Subcutaneous abdominal adipose tissue (tissue), 5 donors: ENCODE measurements at regions not wholly inside any gene's neighbourhood (a gene's known extent, or its start where the extent isn't known, plus 50 kb on each side); places are given as distances from the start of the nearest gene placed in this dataset.

Experiments used
- H3K27ac ChIP-seq: one replicate; pipeline ENCODE4 v1.7.0; 2013; ENCODE audit warnings: low read depth, mild to moderate bottlenecking, inconsistent platforms, low read length, moderate library complexity
- H3K27me3 ChIP-seq, 5 donors: one replicate each; pipeline ENCODE4 v1.7.0; 2013; ENCODE audit warnings: low read length in 5 of 5, inconsistent platforms in 1 of 5; ENCODE audit not compliant: control insufficient read depth in 5 of 5, insufficient read depth in 4 of 5
- H3K36me3 ChIP-seq, 5 donors: one replicate each; pipeline ENCODE4 v1.7.0; 2013; ENCODE audit warnings: low read length in 5 of 5; ENCODE audit not compliant: control insufficient read depth in 5 of 5, insufficient read depth in 5 of 5
- H3K4me1 ChIP-seq, 5 donors: one replicate each; pipeline ENCODE4 v1.7.0; 2013; ENCODE audit warnings: low read length in 5 of 5, mild to moderate bottlenecking in 3 of 5, moderate library complexity in 1 of 5; ENCODE audit not compliant: control insufficient read depth in 5 of 5, insufficient read depth in 5 of 5
- H3K4me3 ChIP-seq, 5 donors: one replicate each; pipeline ENCODE4 v1.7.0; 2013; ENCODE audit warnings: low read length in 5 of 5, low read depth in 1 of 5
- H3K9ac ChIP-seq, 5 donors: one replicate each; pipeline ENCODE4 v1.7.0; 2013; ENCODE audit warnings: low read length in 5 of 5, mild to moderate bottlenecking in 4 of 5, moderate library complexity in 3 of 5
- H3K9me3 ChIP-seq, 5 donors: one replicate each; pipeline ENCODE4 v1.7.0; 2013; ENCODE audit warnings: low read length in 5 of 5; ENCODE audit not compliant: control insufficient read depth in 5 of 5
- donor health status: healthy.
- donor health status: healthy.
- donor health status: healthy.
- donor health status: healthy.
- donor health status: healthy.

DNA sequence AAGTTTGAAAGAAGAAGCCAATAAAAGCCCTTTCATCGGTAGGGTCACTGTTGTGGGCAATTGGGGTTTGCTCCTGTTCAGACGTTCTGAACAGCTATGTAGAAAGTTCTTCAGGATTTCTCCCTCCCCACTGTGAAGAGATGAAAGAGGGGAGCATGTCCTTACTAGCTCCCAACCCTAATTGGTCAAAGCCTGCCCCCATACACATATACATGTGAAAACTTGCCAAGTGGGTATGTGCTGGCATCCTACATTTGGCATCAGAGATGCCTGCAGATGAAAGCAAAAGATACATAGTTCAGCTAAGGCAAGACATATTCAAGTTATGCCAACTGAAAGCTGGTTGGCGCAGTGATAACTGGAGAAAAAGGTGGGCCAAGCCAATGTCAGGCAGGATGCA is 363.1 kb upstream of the DACH1 start:
- Histone ChIP-seq H3K27ac (no peak overlapping the region), H3K36me3 (no peaks in the 10 kb centered on the region), H3K4me1 (no peaks in the 10 kb centered on the region), H3K9me3 (no peaks in the 10 kb centered on the region), H3K9ac (no peak overlapping the region), H3K27me3 (no peaks in the 10 kb centered on the region), H3K4me3 (no peak overlapping the region)

DNA sequence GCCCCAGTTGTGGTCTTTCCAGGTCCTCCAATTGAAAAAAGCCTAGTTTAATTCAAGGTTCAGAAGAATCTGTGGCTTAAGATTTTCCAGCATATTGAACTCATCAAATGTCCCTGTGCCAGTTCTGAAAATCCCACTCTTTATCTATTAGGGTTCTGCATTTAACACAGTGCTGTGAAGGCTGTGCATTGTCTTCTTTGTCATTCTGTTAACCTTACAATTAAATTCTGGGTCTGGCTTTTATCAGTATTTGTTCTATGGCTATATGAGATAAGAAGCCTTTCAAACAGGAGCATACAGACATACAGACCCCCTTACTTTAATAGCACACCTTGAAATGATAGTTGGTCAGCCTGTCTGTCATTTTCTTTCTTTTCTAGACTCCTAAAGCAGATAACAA is 362.1 kb upstream of the DACH1 start:
- Histone ChIP-seq H3K27me3 (no peaks in the 10 kb centered on the region), H3K27ac (no peak overlapping the region), H3K4me3 (no peak overlapping the region)

DNA sequence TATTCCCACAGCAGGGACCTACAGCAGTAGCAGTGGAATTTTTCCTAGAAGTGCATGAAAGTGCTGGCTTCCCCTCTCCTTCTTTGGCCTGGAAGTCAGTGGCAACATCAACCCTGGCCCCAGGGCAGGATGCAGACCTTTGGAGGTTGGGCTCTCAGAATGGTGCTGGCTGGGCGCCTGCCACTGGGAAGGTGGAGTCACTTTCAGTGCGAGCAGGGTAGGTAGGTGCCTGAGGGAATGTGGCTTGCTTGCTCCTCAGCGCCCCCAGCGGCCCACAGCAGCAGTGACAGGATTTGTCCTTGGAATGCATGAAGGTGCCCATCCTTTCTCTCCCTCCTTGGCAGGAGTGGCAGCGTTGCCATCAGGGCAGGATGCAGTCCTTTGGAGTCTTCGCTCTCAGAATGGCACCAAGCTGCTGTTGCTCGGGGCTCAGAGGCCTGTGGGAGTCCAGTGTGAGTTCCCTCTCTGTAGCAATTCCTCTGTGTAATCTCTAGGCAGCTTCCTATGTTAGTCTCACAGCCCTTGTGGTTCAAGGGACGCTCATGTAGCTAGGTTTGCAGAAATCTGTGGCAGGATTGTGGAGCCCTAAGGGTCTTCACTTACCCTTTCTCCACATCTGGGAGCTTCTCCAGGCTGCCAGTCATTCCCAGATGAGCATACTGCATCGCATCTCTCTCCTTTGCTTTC is 354.4 kb upstream of the DACH1 start:
- Histone ChIP-seq H3K9me3 (peaks cover 0 to 6% (median 0%) of the 10 kb centered on the region in 5 donors), H3K4me3 (no peak overlapping the region), H3K27ac (no peak overlapping the region), H3K9ac (no peak overlapping the region), H3K27me3 (peaks cover 0 to 4% (median 0%) of the 10 kb centered on the region in 5 donors), H3K36me3 (no peaks in the 10 kb centered on the region), H3K4me1 (no peaks in the 10 kb centered on the region)

More for the DNA sequence above, 362.1 kb upstream of the DACH1 start:
- Histone ChIP-seq H3K4me1 (no peaks in the 10 kb centered on the region), H3K36me3 (no peaks in the 10 kb centered on the region), H3K9me3 (no peaks in the 10 kb centered on the region), H3K9ac (no peak overlapping the region)

DNA sequence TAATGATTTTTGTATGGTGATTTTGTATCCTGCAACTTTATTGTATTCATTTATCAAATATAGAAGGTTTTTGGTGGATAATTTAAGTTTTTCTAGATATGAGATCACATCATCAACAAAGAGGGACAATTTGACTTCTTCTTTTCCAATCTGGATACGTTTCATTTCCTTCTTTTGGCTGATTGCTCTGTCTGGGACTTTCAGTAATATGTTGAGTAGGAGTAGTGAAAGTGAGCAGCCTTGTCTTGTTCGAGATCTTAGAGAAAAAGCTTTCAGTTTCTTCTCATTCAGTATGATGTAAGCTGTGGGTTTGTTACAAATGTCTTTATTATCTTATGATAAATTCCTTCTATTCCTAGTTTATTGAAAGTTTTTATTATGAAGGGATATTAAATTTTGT is 352.0 kb upstream of the DACH1 start:
- Histone ChIP-seq H3K9ac (no peak overlapping the region), H3K27ac (no peak overlapping the region), H3K27me3 (peaks cover 0 to 4% (median 0%) of the 10 kb centered on the region in 5 donors), H3K9me3 (peaks cover 0 to 6% (median 0%) of the 10 kb centered on the region in 5 donors), H3K4me1 (no peaks in the 10 kb centered on the region), H3K4me3 (no peak overlapping the region), H3K36me3 (no peaks in the 10 kb centered on the region)

DNA sequence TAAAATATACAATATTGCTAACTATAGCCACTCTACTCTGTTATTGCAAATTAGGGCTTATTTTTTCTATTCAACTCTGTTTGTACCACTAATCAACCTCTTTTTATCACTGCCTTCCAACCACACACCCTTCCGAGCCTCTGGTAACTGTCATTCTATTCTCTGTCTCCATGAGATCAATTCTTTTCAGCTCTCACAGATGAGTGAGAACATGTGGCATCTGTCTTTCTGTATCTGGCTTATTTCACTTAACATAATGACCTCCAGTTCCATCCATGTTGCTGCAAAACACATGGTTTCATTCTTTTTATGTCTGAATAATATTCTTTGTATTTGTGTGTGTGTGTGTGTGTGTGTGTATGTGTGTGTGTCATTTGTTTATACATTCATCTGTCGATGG is 350.1 kb upstream of the DACH1 start:
- Histone ChIP-seq H3K36me3 (no peaks in the 10 kb centered on the region), H3K27ac (no peak overlapping the region), H3K27me3 (peaks cover 0 to 4% (median 0%) of the 10 kb centered on the region in 5 donors), H3K9me3 (peaks cover 0 to 6% (median 0%) of the 10 kb centered on the region in 5 donors), H3K4me3 (no peak overlapping the region), H3K4me1 (no peaks in the 10 kb centered on the region), H3K9ac (no peak overlapping the region)

DNA sequence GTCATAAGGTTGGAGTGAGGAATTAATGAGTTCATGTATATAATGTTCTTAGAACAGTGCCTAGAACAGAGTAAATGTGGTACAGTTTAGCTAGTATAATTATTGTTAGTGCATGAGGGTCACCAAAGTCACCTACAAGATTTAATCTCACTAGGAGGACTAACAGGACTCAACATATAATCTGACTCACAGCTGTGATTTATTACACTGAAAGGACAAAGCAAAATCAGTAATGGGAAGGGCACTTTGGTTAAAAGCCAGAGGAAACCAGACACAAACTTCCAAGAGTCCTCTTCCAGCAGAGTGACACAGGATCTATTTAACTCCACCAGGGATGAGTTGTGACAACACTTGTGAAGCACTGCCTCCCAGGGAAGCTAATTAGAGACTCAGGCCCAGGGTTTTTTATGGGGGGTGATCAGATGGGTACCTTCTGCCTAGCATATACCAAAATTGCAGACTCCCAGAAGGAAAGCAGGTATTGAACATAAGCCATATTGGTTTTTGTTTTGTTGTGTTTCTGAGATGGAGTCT is 341.2 kb upstream of the DACH1 start:
- Histone ChIP-seq H3K9me3 (no peaks in the 10 kb centered on the region), H3K27me3 (no peaks in the 10 kb centered on the region), H3K27ac (no peak overlapping the region), H3K4me1 (no peaks in the 10 kb centered on the region), H3K4me3 (no peak overlapping the region), H3K36me3 (no peaks in the 10 kb centered on the region), H3K9ac (no peak overlapping the region)

DNA sequence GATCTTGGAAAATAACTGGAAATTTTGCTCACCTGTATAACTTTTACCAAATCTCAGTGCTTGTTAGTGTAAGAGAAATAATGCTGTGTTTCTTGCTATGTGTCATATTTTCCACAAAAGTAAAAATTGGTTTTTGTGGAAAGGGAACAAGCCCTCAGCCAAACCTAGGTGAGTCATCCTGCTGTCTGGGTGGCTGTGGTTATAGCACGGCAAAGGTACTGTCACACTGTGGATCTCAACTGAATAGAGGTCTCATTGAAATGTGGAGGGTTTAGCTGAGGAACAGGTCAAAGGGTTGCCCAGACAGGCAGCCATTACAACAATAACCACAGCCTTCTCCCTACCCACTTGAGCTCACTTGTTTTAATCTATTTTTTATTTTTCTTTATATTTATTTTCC is 338.8 kb upstream of the DACH1 start:
- H3K9me3 ChIP-seq: no peaks in the 10 kb centered on the region
- H3K27me3 ChIP-seq: no peaks in the 10 kb centered on the region
- no peak overlapping the region for H3K9ac ChIP-seq
- no peak overlapping the region for H3K27ac ChIP-seq
- H3K36me3 ChIP-seq: no peaks in the 10 kb centered on the region
- H3K4me1 ChIP-seq: peaks cover 0 to 3% (median 0%) of the 10 kb centered on the region in 5 donors
- no peak overlapping the region for H3K4me3 ChIP-seq

DNA sequence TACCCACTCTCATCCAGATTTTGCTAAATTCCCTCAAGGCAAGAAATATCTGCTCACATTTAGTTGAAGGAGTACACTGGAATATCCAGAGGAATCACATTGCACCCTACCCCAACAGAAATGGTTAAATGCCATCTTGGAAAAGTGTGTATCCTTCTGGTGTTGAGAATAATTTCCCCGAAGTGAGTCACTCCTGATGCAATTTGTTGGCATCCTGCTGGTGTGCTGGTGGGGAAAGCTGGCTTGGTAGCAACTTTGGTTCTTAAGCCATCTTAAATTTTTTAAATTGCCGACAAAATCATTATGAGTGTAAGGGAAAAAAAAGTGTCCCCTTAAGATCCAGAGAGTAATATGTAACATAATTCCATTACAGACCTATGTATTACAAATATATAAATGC is 337.3 kb upstream of the DACH1 start:
- H3K9ac ChIP-seq: no peak overlapping the region
- H3K4me3 ChIP-seq: no peak overlapping the region
- H3K36me3 ChIP-seq: no peaks in the 10 kb centered on the region
- no peaks in the 10 kb centered on the region for H3K27me3 ChIP-seq
- peaks cover 0 to 3% (median 0%) of the 10 kb centered on the region in 5 donors for H3K4me1 ChIP-seq
- no peaks in the 10 kb centered on the region for H3K9me3 ChIP-seq
- H3K27ac ChIP-seq: no peak overlapping the region

DNA sequence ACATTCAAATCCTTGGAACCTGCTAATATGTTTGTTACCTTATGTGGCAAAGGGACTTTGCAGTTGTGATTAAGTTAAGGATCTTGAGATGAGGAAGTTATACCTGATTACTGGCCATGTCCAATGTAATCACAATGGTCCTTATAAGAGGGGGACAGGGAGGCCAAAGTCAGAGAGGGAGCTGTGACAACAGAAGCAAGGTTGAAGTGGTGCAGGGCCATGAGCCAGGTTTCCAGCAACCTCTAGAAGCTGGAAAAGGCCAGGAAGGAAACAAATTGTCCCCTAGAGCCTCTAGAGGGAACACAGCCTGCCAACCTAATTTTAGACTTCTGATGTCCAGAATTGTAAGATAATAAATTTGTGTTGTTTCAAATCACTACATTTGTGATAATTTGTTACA is 334.7 kb upstream of the DACH1 start:
- no peak overlapping the region for H3K4me3 ChIP-seq
- no peak overlapping the region for H3K27ac ChIP-seq

DNA sequence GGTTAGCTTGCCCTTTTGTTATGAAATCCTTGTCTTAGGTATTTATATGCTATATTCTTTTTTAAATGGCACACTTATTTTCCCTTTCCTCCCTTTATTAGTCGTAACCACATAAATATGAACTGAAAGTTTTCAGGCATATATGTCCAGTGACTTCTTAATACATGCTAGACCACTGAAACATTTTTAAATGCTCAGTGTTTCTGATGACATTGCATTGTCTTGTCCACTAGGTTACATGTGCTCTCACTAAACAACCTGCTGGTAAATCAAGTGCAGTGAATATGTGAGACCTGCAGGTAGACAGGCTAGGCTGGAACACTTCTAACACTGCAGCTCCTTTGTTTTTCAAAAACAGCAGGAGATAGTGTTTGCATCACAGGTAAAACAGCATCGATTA is 332.6 kb upstream of the DACH1 start:
- H3K4me3 ChIP-seq: no peak overlapping the region
- H3K27ac ChIP-seq: no peak overlapping the region
- H3K36me3 ChIP-seq: no peaks in the 10 kb centered on the region
- H3K9me3 ChIP-seq: no peaks in the 10 kb centered on the region
- H3K4me1 ChIP-seq: peaks cover 0 to 6% (median 0%) of the 10 kb centered on the region in 5 donors
- H3K9ac ChIP-seq: no peak overlapping the region
- no peaks in the 10 kb centered on the region for H3K27me3 ChIP-seq

More for the DNA sequence above, 334.7 kb upstream of the DACH1 start:
- no peak overlapping the region for H3K9ac ChIP-seq
- H3K4me1 ChIP-seq: peaks cover 0 to 3% (median 0%) of the 10 kb centered on the region in 5 donors
- H3K27me3 ChIP-seq: no peaks in the 10 kb centered on the region
- no peaks in the 10 kb centered on the region for H3K9me3 ChIP-seq
- H3K36me3 ChIP-seq: no peaks in the 10 kb centered on the region
